ENCODE measurements at regions not wholly inside any gene's neighbourhood (a gene's known extent, or its start where the extent isn't known, plus 50 kb on each side); places are given as distances from the start of the nearest gene placed in this dataset.

DNA sequence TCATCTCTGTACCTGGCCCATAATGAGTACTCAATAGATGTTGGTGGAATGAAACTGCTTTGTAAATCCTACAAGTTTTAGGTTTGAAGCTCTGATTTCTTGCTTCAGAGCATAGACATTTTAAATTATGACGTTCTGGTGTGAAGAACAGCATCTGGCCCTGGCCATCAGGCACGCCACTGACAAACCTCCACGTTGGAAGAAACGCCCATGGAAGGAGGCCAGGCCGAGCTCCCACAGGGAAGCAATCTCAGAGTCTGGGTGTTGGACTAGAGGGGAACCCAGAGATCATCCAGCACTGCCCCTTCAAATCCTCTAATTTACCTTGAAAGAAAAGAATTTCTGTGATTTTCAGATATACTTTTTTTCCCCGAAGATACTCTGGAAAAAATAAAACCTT is 328.1 kb upstream of the RGMA start:
- no peak for FAIRE-seq
- DNase-seq (ENCODE audit: low spot score in 2 of 2): no peak

GRCh38 chr15:93415576-93415975 is 326.6 kb upstream of the RGMA start:
- FAIRE-seq (no peak), DNase-seq (ENCODE audit: low spot score in 2 of 2) (no peak)

DNA sequence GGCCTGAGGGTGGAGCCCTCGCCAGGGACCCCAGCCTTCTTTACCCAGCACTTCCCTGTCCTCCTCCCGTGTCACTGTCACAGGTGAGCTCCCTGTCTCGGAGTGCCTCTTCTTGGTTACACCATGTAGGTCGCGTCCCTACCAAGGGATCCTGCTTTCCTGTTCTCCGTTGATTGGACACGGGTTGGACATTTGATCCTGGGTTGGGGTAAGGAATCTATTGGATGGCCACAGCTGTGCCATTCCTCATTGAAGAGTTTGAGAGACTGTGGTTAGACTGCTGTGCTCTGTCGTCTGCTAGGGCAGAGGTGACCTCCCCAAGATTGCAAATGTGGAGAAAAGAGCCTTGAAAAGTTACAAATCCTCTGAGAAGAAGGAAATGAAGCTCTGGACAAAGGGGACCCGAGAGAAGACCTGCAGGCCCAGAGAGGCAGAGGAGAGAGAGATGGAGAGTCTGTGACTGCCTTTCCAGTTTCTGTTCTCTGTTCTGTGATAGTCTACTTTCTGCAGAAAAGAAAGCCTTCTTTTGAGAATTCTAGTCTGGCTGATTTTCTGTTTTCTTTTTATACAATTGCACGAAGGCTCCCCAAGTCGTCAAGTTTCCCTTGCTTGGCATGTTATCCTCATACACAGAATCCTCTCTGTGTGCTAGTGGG is 325.7 kb upstream of the RGMA start:
- DNase-seq (ENCODE audit: low spot score in 2 of 2) (no peak), FAIRE-seq (no peak)

DNA sequence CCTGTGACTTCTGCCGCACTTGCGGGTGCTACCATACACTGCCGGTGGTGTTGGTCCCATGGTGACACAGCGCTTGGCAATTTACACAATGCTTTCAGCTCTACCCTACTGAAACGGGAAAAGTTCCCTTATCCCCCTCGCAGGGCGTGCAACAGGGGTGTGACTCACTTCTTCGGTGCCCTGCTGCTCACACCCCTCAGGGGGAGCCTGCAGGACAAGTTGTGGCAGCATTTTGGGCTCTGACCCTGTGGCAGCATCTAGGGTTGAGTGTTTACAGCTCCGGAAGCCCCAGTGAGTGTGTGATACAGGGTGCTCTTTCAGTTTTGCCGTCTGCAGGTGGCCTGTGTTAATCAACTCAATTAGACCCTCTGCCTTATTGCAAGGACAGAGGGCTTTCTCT is 324.7 kb upstream of the RGMA start:
- DNase-seq (ENCODE audit: low spot score in 2 of 2) (no peak), FAIRE-seq (no peak)

GRCh38 chr15:93399121-93399520 is 310.1 kb upstream of the RGMA start:
- FAIRE-seq (no peak), DNase-seq (ENCODE audit: low spot score in 2 of 2) (no peak)

DNA sequence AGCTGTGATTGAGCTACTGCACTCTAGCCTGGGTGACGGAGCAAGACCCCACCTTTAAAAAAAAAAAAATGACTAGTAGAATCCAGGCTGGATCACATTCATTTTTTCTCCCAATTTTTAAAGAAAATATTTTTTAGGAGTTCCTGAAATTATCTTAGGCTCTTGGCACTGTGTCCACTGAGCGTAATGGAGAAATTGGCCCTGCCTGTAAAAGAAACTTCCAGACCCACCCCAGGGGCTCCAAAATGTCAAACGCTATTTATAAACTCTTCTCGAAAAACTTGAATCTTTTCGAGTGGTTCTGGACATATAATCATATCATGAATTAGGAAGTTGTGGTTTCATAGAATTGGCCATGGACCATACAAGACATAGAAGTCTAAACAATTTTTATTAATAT is 300.2 kb upstream of the RGMA start:
- no peak for FAIRE-seq
- no peak for DNase-seq (ENCODE audit: low spot score in 2 of 2)

- FAIRE-seq (no peak), DNase-seq (ENCODE audit: low spot score in 2 of 2) (peak in 1 of 2 donors; percentile 42)
Observed at GRCh38 chr15:93384886-93385285, 295.9 kb upstream of the RGMA start.

DNA sequence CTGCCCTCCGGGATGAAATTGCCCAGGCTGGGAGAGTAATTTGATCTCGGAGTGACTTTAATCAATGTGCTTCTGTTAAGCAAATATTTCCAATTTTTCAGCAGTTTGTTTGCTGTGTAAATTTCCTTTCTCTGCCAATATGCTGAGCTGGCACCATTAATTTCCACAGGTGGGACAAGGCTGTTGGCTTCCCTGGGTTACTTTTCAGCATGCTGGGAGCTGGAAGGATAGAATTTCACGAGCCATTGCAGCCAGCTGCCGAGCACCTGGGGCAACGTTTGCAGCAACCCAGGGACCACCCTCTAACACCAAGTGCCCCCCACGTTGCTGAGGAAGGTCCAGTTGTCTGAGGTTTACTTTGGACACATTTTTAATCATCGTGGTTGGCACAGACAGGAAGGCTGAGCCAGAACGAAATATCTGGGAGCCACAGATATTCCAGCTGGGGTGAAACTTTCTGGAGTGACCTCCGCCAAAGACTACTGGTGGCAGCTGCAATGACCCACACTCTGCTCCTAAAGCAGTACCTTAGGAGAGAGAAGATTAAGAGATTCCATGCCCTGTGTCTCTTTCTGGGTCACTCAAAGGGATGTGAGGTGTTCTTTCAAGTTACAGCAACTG is 293.3 kb upstream of the RGMA start:
- FAIRE-seq: no peak
- no peak for DNase-seq (ENCODE audit: low spot score in 2 of 2)

- no peak for FAIRE-seq
- no peak for DNase-seq (ENCODE audit: low spot score in 2 of 2)
Observed at GRCh38 chr15:93378558-93378957, 289.5 kb upstream of the RGMA start.

- FAIRE-seq: no peak
Observed at GRCh38 chr15:93372865-93373223, 283.8 kb upstream of the RGMA start.

DNA sequence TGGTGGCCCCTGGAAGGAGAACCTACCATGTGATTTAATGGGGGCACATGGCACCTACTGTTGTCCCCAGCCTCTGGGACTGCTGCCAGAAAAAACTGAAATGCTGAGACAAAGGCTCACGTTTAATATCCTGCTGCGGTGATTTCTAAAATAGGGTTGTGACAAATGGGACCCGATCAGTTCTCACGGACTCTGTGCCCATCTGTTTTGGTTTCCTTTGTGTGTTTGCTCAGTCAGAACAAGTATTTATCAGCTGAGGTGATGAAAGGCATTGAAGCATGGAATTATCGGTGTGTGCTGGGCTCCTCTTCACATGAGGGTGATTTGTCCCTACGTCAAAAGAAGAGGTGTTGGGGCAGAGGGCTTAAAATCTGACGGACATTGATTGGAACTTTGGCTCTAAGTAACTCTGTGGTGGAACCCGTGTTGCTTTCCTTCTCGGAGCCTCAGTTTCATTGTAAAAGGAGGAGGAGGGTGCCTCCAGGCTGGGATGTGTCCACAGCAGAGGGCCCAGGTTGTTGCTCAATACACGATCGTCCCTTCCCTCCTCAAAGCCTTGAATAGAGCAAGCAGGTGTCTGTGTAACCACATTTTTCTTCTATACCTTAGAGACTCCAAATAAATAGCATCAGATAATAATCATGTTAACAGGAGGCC is 283.3 kb upstream of the RGMA start:
- DNase-seq (ENCODE audit: low spot score in 2 of 2) (no peak), FAIRE-seq (no peak)

More at GRCh38 chr15:93372865-93373223, 283.8 kb upstream of the RGMA start:
- DNase-seq (ENCODE audit: low spot score in 2 of 2): no peak

DNA sequence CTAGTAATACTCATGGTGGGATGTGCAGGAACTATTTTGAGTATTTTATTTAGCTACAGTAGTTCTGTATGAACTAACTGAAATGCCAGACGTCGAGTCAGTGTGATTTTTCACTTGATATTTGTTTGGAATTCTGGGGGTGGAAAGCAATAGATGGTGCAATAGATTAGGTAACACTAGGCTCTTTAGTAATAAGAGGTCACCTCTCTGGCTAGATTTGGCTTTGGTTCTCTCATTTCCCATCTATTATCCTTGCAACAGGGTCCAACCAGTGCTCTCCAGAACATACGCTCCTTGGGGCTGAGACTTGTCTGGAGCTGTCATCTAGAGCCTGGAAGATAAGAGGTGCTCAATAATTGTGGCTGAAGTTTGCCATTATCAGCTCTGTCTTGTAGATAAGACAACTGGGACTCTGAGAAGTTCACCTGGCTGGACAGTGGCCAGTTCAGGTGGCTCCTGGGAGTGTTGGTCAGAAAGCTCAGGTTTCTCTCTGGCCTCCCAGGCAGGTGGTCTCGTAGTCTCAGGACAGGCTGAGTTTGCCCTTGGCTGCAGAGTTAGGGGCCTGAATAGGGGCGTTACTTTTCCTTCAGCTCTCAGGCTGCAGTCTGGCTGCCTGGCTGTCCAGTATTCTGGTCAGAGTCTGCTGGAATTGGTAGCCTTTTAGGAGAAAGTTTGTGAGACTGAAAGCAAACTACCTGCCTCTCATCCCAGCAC is 277.5 kb upstream of the RGMA start:
- FAIRE-seq: no peak

GRCh38 chr15:93362821-93363220 is 273.8 kb upstream of the RGMA start:
- DNase-seq (ENCODE audit: low spot score in 2 of 2) (no peak), FAIRE-seq (peak; percentile 30)

More for the DNA sequence above, 277.5 kb upstream of the RGMA start:
- no peak for DNase-seq (ENCODE audit: low spot score in 2 of 2)

DNA sequence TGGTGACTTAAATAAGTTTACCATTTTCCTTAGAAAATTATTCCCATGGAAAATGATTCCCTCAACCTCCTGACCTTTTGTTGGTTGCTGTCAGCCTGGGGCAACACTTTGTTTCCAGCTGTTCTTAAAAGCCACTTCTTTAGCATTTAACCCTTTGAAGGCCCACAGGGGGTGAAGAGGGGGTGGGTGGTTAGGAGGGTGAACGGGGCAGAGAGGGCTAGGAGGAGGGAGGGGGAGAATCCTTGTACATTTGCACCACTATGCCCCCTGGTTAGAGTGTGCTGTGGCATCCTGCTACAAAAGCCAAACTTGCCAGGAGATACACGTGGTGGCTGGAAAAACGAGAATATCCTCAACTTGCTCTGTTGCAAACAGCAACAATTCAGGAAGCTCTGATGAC is 273.2 kb upstream of the RGMA start:
- no peak for DNase-seq (ENCODE audit: low spot score in 2 of 2)
- FAIRE-seq: no peak

- FAIRE-seq (no peak), DNase-seq (ENCODE audit: low spot score in 2 of 2) (no peak)
Observed at GRCh38 chr15:93361703-93362102, 272.7 kb upstream of the RGMA start.

DNA sequence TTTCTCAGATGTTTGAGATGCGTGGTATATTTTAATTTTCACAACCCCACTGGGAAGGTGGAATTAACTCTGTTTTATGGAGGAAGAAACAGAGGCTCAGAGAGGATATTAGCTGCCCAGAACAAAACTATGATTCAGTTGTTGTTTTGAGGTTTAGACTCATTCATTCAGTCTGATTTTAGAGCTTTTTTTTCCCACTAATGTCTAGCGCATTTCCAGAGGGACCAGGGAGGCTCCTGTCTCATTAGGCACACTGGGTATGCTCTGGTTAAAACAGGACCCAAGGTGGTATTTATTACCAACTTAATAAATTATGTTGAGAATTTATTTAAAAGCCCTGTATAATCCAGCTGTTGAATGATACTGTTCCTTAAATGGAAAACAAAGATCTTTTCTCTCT is 272.0 kb upstream of the RGMA start:
- DNase-seq (ENCODE audit: low spot score in 2 of 2) (no peak), FAIRE-seq (no peak)

GRCh38 chr15:93360318-93360717 is 271.3 kb upstream of the RGMA start:
- no peak for DNase-seq (ENCODE audit: low spot score in 2 of 2)
- FAIRE-seq: no peak

DNA sequence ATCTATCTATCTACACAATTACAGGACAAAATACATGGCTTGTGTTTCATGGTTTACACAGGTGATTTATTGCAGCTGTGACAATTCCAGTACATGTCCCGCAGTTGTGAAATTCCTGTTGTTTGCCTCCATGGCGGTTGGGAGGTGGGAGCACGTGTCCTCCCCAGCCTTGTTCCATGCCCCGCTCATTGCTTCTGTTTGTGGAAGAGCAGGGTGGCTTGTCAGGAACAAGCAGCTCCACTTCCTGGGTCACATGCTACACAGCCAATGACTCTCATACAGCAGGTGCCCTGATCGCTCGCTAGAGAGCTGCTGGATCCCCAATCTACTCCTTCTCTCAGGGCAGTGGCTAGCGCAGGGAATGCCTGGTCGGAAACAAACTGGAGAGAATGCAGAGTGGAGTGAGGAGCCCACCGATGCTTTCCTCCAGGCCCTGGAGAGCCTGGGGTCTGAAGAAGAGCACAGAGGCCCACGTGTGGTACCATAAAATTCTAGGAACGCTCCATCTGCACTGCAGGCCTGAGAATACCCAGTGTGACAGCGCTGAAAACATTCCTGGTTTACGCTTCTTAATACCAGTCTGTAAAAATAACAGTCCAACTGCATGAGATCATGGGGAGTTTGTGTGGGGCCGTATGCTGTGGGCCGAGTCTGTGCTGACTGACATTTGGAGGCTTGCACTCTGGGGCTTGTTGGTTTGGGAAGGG is 270.6 kb upstream of the RGMA start:
- no peak for FAIRE-seq
- no peak for DNase-seq (ENCODE audit: low spot score in 2 of 2)

GRCh38 chr15:93359060-93359408 is 270.0 kb upstream of the RGMA start:
- DNase-seq (ENCODE audit: low spot score in 2 of 2) (no peak), FAIRE-seq (no peak)

GRCh38 chr15:93358166-93359059 is 269.4 kb upstream of the RGMA start:
- FAIRE-seq (no peak), DNase-seq (ENCODE audit: low spot score in 2 of 2) (no peak)
